ENCODE measurements at regions not wholly inside any gene's neighbourhood (a gene's known extent, or its start where the extent isn't known, plus 50 kb on each side); places are given as distances from the start of the nearest gene placed in this dataset.

DNA sequence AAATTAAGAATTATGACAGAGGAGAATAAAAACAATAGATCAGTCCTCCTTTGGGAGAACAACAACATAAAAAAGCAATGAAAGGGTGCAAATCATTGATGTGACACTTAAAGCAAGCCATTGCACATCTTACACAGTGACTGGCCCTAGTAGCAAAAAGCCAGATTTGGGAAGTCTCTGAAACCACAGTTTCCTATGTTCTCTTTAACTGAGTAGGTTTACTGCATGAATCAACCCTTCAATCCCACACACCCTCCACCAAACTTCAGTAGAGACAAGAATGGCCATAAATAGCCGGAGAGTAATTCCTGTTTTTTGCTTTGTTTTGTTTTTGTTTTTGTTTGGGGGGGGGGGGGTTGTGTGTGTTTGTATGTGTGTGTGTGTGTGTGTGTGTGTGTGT is 180.8 kb downstream of the VEGFC start:
- Histone ChIP-seq H3K14ac (ENCODE audit: low read length) (no peak overlapping the region), H3K9me3 (ENCODE audit: insufficient read depth, low read depth, low read length) (no peaks in the 10 kb centered on the region), H4K12ac (ENCODE audit: low read depth, low read length) (no peak overlapping the region), H4K91ac (ENCODE audit: low read depth, low read length) (no peak overlapping the region), H3K4me1 (ENCODE audit: control insufficient read depth in 1 of 2, insufficient read depth in 2 of 2, low read length in 2 of 2) (no peaks in the 10 kb centered on the region), H3K23ac (ENCODE audit: low read length) (no peak overlapping the region), H3K79me2 (ENCODE audit: control insufficient read depth, insufficient read depth, low read length, poor library complexity) (no peaks in the 10 kb centered on the region), H4K8ac (ENCODE audit: low read depth, low read length) (no peak overlapping the region), H2AK5ac (ENCODE audit: low read length) (no peak overlapping the region), H3K18ac (ENCODE audit: low read length) (no peak overlapping the region), H2BK5ac (ENCODE audit: low read depth, low read length, poor library complexity) (no peak overlapping the region), H3K4me2 (ENCODE audit: low read length) (no peak overlapping the region), H3K79me1 (ENCODE audit: low read length) (no peaks in the 10 kb centered on the region), H3K27ac (ENCODE audit: low read depth, low read length) (no peak overlapping the region), H2AFZ (ENCODE audit: insufficient read depth, low read length, poor library complexity) (no peak overlapping the region), H3K36me3 (ENCODE audit: control insufficient read depth in 1 of 2, insufficient read depth in 2 of 2, low read length in 2 of 2) (no peaks in the 10 kb centered on the region), H2BK12ac (ENCODE audit: low read length) (no peak overlapping the region), H3K4ac (ENCODE audit: low read depth, low read length) (no peak overlapping the region), H2BK120ac (ENCODE audit: insufficient read depth, low read length, poor library complexity) (no peak overlapping the region), H3K27me3 (ENCODE audit: insufficient read depth, low read length) (no peaks in the 10 kb centered on the region), H3K9ac (ENCODE audit: low read length) (no peak overlapping the region), H3K4me3 (ENCODE audit: low read depth, low read length) (no peak overlapping the region)
- WGBS (ENCODE audit: extremely low coverage, insufficient coverage, insufficient read length), result no CpG with 5 or more reads among the region's 1 CpG
- DNase-seq, result no peak

DNA sequence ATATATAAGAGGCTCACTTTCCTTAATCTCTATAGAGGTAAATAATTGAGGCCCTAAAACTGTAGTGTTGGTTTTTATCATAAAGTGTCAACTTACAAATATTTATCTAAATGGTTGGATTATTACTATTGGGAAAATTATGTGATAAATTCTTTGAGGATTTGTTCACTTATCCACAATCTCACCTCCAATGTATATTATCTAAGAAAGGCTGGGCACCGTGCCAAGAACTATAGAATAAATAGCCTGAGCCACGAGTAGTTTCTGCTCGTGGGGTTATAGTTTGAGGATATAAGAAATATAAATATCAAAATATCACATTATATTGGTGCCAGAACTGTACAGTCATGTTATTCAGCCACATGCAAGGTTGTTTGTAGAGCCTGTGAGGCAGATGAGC is 177.9 kb downstream of the VEGFC start:
- no peaks in the 10 kb centered on the region for H3K9me3 ChIP-seq (ENCODE audit: insufficient read depth, low read depth, low read length)
- no peaks in the 10 kb centered on the region for H3K36me3 ChIP-seq (ENCODE audit: control insufficient read depth in 1 of 2, insufficient read depth in 2 of 2, low read length in 2 of 2)
- H3K23ac ChIP-seq (ENCODE audit: low read length), result no peak overlapping the region
- no peaks in the 10 kb centered on the region for H3K79me1 ChIP-seq (ENCODE audit: low read length)
- no CpG with 5 or more reads among the region's 3 CpGs for WGBS (ENCODE audit: extremely low coverage, insufficient coverage, insufficient read length)
- H3K4me2 ChIP-seq (ENCODE audit: low read length), result no peak overlapping the region
- H2AK5ac ChIP-seq (ENCODE audit: low read length), result no peak overlapping the region
- H3K27ac ChIP-seq (ENCODE audit: low read depth, low read length), result no peak overlapping the region
- no peak overlapping the region for H4K12ac ChIP-seq (ENCODE audit: low read depth, low read length)
- H3K9ac ChIP-seq (ENCODE audit: low read length), result no peak overlapping the region
- H4K91ac ChIP-seq (ENCODE audit: low read depth, low read length), result no peak overlapping the region
- peak overlapping the region; percentile 64 for H2BK12ac ChIP-seq (ENCODE audit: low read length)
- H3K4me3 ChIP-seq (ENCODE audit: low read depth, low read length), result no peak overlapping the region
- no peak overlapping the region for H2AFZ ChIP-seq (ENCODE audit: insufficient read depth, low read length, poor library complexity)
- no peaks in the 10 kb centered on the region for H3K79me2 ChIP-seq (ENCODE audit: control insufficient read depth, insufficient read depth, low read length, poor library complexity)
- no peak overlapping the region for H2BK120ac ChIP-seq (ENCODE audit: insufficient read depth, low read length, poor library complexity)
- H3K18ac ChIP-seq (ENCODE audit: low read length), result no peak overlapping the region
- H3K27me3 ChIP-seq (ENCODE audit: insufficient read depth, low read length), result no peaks in the 10 kb centered on the region
- H2BK5ac ChIP-seq (ENCODE audit: low read depth, low read length, poor library complexity), result no peak overlapping the region
- no peak for DNase-seq
- no peak overlapping the region for H3K14ac ChIP-seq (ENCODE audit: low read length)
- H3K4me1 ChIP-seq (ENCODE audit: control insufficient read depth in 1 of 2, insufficient read depth in 2 of 2, low read length in 2 of 2), result no peaks in the 10 kb centered on the region
- no peak overlapping the region for H3K4ac ChIP-seq (ENCODE audit: low read depth, low read length)
- H4K8ac ChIP-seq (ENCODE audit: low read depth, low read length), result no peak overlapping the region

DNA sequence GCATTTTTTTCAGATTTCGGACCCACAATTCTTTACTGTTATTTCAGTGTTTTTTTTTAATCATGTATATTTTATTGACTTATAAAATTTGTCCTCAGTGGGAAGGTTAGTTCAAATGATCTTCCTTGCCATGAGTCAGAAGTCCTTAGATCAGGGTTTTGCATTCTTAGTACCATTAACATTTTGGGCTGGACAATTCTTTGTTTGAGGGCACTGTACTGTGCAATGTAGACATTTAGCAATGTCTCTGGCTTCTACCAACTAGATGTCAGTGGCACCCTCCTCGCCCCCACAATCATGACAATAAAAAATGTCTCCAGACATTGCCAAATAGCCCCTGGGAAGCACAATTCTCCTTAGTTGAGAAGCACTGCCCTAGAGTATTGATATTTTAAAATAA is 176.6 kb downstream of the VEGFC start:
- Histone ChIP-seq H4K8ac (ENCODE audit: low read depth, low read length) (no peak overlapping the region), H3K79me1 (ENCODE audit: low read length) (no peaks in the 10 kb centered on the region), H3K23ac (ENCODE audit: low read length) (no peak overlapping the region), H3K27ac (ENCODE audit: low read depth, low read length) (no peak overlapping the region), H2AK5ac (ENCODE audit: low read length) (no peak overlapping the region), H2BK120ac (ENCODE audit: insufficient read depth, low read length, poor library complexity) (no peak overlapping the region), H4K12ac (ENCODE audit: low read depth, low read length) (no peak overlapping the region), H3K14ac (ENCODE audit: low read length) (no peak overlapping the region), H3K18ac (ENCODE audit: low read length) (no peak overlapping the region), H2BK5ac (ENCODE audit: low read depth, low read length, poor library complexity) (no peak overlapping the region), H4K91ac (ENCODE audit: low read depth, low read length) (no peak overlapping the region), H3K9ac (ENCODE audit: low read length) (no peak overlapping the region), H2AFZ (ENCODE audit: insufficient read depth, low read length, poor library complexity) (no peak overlapping the region), H3K4ac (ENCODE audit: low read depth, low read length) (no peak overlapping the region), H3K4me2 (ENCODE audit: low read length) (no peak overlapping the region), H3K9me3 (ENCODE audit: insufficient read depth, low read depth, low read length) (no peaks in the 10 kb centered on the region), H3K79me2 (ENCODE audit: control insufficient read depth, insufficient read depth, low read length, poor library complexity) (no peaks in the 10 kb centered on the region), H3K4me1 (ENCODE audit: control insufficient read depth in 1 of 2, insufficient read depth in 2 of 2, low read length in 2 of 2) (no peaks in the 10 kb centered on the region), H2BK12ac (ENCODE audit: low read length) (no peak overlapping the region), H3K4me3 (ENCODE audit: low read depth, low read length) (no peak overlapping the region), H3K27me3 (ENCODE audit: insufficient read depth, low read length) (no peaks in the 10 kb centered on the region), H3K36me3 (ENCODE audit: control insufficient read depth in 1 of 2, insufficient read depth in 2 of 2, low read length in 2 of 2) (no peaks in the 10 kb centered on the region)
- WGBS (ENCODE audit: extremely low coverage, insufficient coverage, insufficient read length), result no CpG with 5 or more reads among the region's 2 CpGs
- DNase-seq, result no peak

DNA sequence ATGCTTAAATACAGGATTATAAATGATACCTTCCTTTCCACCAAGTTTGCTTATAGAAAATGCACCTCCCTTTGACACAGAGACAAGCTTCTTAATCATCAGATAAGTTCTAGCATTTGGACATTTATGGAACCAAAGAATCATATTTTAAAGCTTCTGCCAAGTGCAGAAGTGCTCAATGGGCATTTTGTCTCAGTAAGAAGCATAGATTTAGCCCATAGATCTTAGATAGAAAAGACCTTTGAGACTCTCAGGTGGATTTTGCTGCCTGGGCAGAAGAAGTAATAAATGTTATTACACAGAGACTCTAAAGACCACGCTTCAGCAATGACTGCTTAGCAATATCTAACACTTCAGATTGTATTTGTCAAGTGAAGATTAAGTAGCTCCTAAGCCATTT is 174.6 kb downstream of the VEGFC start:
- Histone ChIP-seq H3K27me3 (ENCODE audit: insufficient read depth, low read length) (no peaks in the 10 kb centered on the region), H2AFZ (ENCODE audit: insufficient read depth, low read length, poor library complexity) (no peak overlapping the region), H4K8ac (ENCODE audit: low read depth, low read length) (no peak overlapping the region), H3K18ac (ENCODE audit: low read length) (no peak overlapping the region), H3K9ac (ENCODE audit: low read length) (no peak overlapping the region), H3K14ac (ENCODE audit: low read length) (no peak overlapping the region), H2BK120ac (ENCODE audit: insufficient read depth, low read length, poor library complexity) (no peak overlapping the region), H3K4me2 (ENCODE audit: low read length) (no peak overlapping the region), H4K12ac (ENCODE audit: low read depth, low read length) (no peak overlapping the region), H3K36me3 (ENCODE audit: control insufficient read depth in 1 of 2, insufficient read depth in 2 of 2, low read length in 2 of 2) (no peaks in the 10 kb centered on the region), H2BK5ac (ENCODE audit: low read depth, low read length, poor library complexity) (no peak overlapping the region), H3K9me3 (ENCODE audit: insufficient read depth, low read depth, low read length) (no peaks in the 10 kb centered on the region), H2BK12ac (ENCODE audit: low read length) (no peak overlapping the region), H3K27ac (ENCODE audit: low read depth, low read length) (no peak overlapping the region), H3K79me1 (ENCODE audit: low read length) (no peaks in the 10 kb centered on the region), H3K23ac (ENCODE audit: low read length) (no peak overlapping the region), H3K4me1 (ENCODE audit: control insufficient read depth in 1 of 2, insufficient read depth in 2 of 2, low read length in 2 of 2) (no peaks in the 10 kb centered on the region), H3K79me2 (ENCODE audit: control insufficient read depth, insufficient read depth, low read length, poor library complexity) (no peaks in the 10 kb centered on the region), H3K4me3 (ENCODE audit: low read depth, low read length) (no peak overlapping the region), H2AK5ac (ENCODE audit: low read length) (no peak overlapping the region), H4K91ac (ENCODE audit: low read depth, low read length) (no peak overlapping the region), H3K4ac (ENCODE audit: low read depth, low read length) (no peak overlapping the region)
- no peak for DNase-seq
- no CpG with 5 or more reads among the region's 1 CpG for WGBS (ENCODE audit: extremely low coverage, insufficient coverage, insufficient read length)
